ENCODE measurements at regions not wholly inside any gene's neighbourhood (a gene's known extent, or its start where the extent isn't known, plus 50 kb on each side); places are given as distances from the start of the nearest gene placed in this dataset.
"Not testable (repeated sequence)": the region's sequence is repeated elsewhere in the genome, so short reads cannot be mapped to it uniquely, and the experiment has no call there.

- CTCF ChIA-PET, result no interaction called here
Observed at GRCh38 chr6:51045548-51045947, 226.9 kb downstream of the TFAP2B start.

DNA sequence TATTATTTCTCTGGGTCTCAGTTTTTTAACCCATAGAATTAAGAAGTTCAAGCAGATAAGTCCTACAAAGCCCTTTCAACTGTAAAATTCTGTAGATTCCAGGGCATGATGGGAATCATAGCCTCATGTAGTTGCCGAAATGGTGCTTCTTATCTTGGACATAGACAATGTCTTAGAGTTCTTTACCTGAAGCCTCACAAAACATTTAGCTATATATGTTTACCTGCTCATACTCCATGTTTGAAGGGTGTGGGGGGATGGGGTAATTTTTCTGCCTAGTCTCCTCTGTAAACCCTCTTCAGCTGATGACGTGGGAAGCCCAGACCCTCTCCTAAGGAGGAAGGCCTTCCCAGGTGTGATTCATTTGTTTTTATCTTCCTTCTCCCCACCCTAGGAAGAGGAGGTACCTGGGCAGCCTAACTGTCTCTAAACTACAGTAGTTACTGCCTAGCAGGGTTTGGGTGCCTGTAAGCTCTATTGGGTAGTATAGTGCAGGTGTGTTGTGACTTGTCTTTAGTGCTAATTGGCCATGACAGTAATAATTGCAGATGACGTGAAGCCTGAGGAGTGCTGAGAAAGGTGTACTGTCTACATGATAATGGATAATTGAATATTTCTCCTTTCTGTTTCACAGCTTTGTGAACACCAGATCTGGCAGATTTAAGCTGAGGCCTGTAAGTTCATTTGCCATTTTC lies 230.8 kb downstream of the TFAP2B start:
- no peak overlapping the region for H3K4me3 ChIP-seq (ENCODE audit: low read length)
- H3K27me3 ChIP-seq (ENCODE audit: control insufficient read depth in 1 of 2, insufficient read depth in 2 of 2, low read length in 2 of 2), result no peaks in the 10 kb centered on the region
- ATAC-seq (ENCODE audit: poor library complexity), result no peak
- TF ChIP-seq, protein P1, sequence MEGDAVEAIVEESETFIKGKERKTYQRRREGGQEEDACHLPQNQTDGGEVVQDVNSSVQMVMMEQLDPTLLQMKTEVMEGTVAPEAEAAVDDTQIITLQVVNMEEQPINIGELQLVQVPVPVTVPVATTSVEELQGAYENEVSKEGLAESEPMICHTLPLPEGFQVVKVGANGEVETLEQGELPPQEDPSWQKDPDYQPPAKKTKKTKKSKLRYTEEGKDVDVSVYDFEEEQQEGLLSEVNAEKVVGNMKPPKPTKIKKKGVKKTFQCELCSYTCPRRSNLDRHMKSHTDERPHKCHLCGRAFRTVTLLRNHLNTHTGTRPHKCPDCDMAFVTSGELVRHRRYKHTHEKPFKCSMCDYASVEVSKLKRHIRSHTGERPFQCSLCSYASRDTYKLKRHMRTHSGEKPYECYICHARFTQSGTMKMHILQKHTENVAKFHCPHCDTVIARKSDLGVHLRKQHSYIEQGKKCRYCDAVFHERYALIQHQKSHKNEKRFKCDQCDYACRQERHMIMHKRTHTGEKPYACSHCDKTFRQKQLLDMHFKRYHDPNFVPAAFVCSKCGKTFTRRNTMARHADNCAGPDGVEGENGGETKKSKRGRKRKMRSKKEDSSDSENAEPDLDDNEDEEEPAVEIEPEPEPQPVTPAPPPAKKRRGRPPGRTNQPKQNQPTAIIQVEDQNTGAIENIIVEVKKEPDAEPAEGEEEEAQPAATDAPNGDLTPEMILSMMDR (IDR thresholded peaks at IDR 0.05), result no peak
- no peaks in the 10 kb centered on the region for H3K36me3 ChIP-seq (ENCODE audit: insufficient read depth, low read length)
- no peaks in the 10 kb centered on the region for H3K27me3 Mint-ChIP-seq
- no peaks in the 10 kb centered on the region for H3K4me1 Mint-ChIP-seq (ENCODE audit: low read depth)
- ChIA-PET CTCF (no interaction called here), POLR2A (no interaction called here)
- no peaks in the 10 kb centered on the region for H3K9me3 Mint-ChIP-seq
- no peaks in the 10 kb centered on the region for H3K4me1 ChIP-seq (ENCODE audit: insufficient read depth, low read length)
- H3K9me3 ChIP-seq (ENCODE audit: control insufficient read depth in 1 of 2, insufficient read depth in 1 of 2, low read length in 2 of 2), result no peaks in the 10 kb centered on the region
- no peak for DNase-seq
- H3K4me3 Mint-ChIP-seq, result no peak overlapping the region
- no peaks in the 10 kb centered on the region for H3K36me3 Mint-ChIP-seq (ENCODE audit: low read depth)
- no peak overlapping the region for H3K27ac Mint-ChIP-seq
- H3K27ac ChIP-seq (ENCODE audit: low read depth in 1 of 2, low read length in 2 of 2), result no peak overlapping the region
- intact Hi-C loops (cut with DNase I, micrococcal nuclease), result no loop called here

More at GRCh38 chr6:51045548-51045947, 226.9 kb downstream of the TFAP2B start:
- Histone ChIP-seq H3K27ac (ENCODE audit: low read depth in 1 of 2, low read length in 2 of 2) (no peak overlapping the region), H3K36me3 (ENCODE audit: insufficient read depth, low read length) (no peaks in the 10 kb centered on the region), H3K4me1 (ENCODE audit: insufficient read depth, low read length) (no peaks in the 10 kb centered on the region), H3K4me3 (ENCODE audit: low read length) (no peak overlapping the region), H3K27me3 (ENCODE audit: control insufficient read depth in 1 of 2, insufficient read depth in 2 of 2, low read length in 2 of 2) (no peaks in the 10 kb centered on the region), H3K9me3 (ENCODE audit: control insufficient read depth in 1 of 2, insufficient read depth in 1 of 2, low read length in 2 of 2) (no peaks in the 10 kb centered on the region)
- Mint-ChIP-seq H3K27me3 (no peaks in the 10 kb centered on the region), H3K9me3 (no peaks in the 10 kb centered on the region), H3K27ac (no peak overlapping the region), H3K4me3 (no peak overlapping the region), H3K36me3 (ENCODE audit: low read depth) (no peaks in the 10 kb centered on the region), H3K4me1 (ENCODE audit: low read depth) (no peaks in the 10 kb centered on the region)
- no peak for DNase-seq
- TF ChIP-seq, protein P1 (IDR thresholded peaks at IDR 0.05), result no peak
- no peak for ATAC-seq (ENCODE audit: poor library complexity)
- intact Hi-C loops (cut with DNase I, micrococcal nuclease), result no loop called here
- POLR2A ChIA-PET, result no interaction called here

DNA sequence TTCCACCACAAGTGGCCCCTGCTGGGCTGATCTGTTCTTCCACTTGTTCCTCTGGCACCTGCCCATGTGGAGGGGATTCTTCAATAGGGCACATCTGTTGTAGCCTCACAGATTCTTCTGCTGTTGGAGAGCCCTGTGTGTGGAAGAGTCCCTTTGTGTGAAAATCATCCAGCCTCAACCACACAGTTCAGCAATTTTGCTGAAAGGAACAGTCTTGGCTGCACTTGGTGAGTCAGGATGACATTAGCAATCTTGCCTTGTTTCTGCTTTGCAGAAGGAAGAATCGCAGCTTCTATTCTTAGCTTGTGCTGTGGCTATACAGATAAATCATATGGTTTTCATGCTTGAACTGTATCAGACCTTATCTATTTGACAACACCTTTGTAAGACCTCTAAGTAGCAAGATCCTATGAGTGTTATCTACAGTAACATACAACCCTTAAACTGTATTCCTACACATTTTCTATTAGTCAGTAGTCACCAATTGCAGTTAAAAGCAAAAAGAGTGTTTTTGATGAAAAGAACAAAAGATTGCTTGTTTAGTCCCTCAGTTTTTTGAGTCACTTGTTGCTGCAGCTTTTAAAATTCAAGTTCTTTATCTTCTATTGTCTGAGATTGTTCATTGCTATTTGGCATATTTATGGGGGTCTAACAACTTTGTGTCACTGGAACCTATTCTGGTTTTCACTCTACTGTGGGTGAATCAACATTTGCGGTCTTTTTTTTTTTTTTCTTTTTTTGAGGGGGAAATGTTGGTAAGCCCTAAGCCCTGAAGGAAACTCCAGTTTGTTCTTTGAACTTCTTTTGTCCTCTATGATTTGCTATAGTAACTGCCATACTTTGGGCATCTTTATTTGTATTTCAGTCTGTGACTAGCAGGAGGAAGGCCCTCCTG lies 231.6 kb downstream of the TFAP2B start:
- Mint-ChIP-seq H3K9me3 (no peaks in the 10 kb centered on the region), H3K27me3 (no peaks in the 10 kb centered on the region), H3K4me3 (no peak overlapping the region), H3K36me3 (ENCODE audit: low read depth) (no peaks in the 10 kb centered on the region), H3K4me1 (ENCODE audit: low read depth) (no peaks in the 10 kb centered on the region), H3K27ac (no peak overlapping the region)
- POLR2A ChIA-PET, result no interaction called here
- H3K4me3 ChIP-seq (ENCODE audit: low read length), result no peak overlapping the region
- no peaks in the 10 kb centered on the region for H3K4me1 ChIP-seq (ENCODE audit: insufficient read depth, low read length)
- DNase-seq (no peak), ATAC-seq (ENCODE audit: poor library complexity) (no peak)
- H3K27ac ChIP-seq (ENCODE audit: low read depth in 1 of 2, low read length in 2 of 2), result no peak overlapping the region
- no peaks in the 10 kb centered on the region for H3K36me3 ChIP-seq (ENCODE audit: insufficient read depth, low read length)
- CTCF ChIA-PET, result no interaction called here
- H3K27me3 ChIP-seq (ENCODE audit: control insufficient read depth in 1 of 2, insufficient read depth in 2 of 2, low read length in 2 of 2), result no peaks in the 10 kb centered on the region
- H3K9me3 ChIP-seq (ENCODE audit: control insufficient read depth in 1 of 2, insufficient read depth in 1 of 2, low read length in 2 of 2), result no peaks in the 10 kb centered on the region
- intact Hi-C loops (cut with DNase I, micrococcal nuclease), result no loop called here
- TF ChIP-seq, protein P1 (IDR thresholded peaks at IDR 0.05), result no peak

- POLR2A ChIA-PET; H3K9me3 ChIP-seq (ENCODE audit: control insufficient read depth in 1 of 2, insufficient read depth in 1 of 2, low read length in 2 of 2); DNase-seq; H3K27me3 ChIP-seq (ENCODE audit: control insufficient read depth in 1 of 2, insufficient read depth in 2 of 2, low read length in 2 of 2); ATAC-seq (ENCODE audit: poor library complexity); H3K36me3 ChIP-seq (ENCODE audit: insufficient read depth, low read length); H3K36me3 Mint-ChIP-seq (ENCODE audit: low read depth); H3K9me3 Mint-ChIP-seq; intact Hi-C loops (cut with DNase I, micrococcal nuclease); H3K27ac Mint-ChIP-seq; H3K4me1 ChIP-seq (ENCODE audit: insufficient read depth, low read length); H3K4me1 Mint-ChIP-seq (ENCODE audit: low read depth); H3K27ac ChIP-seq (ENCODE audit: low read depth in 1 of 2, low read length in 2 of 2); CTCF ChIA-PET; H3K4me3 Mint-ChIP-seq; H3K27me3 Mint-ChIP-seq; H3K4me3 ChIP-seq (ENCODE audit: low read length): not testable (repeated sequence)
Observed at GRCh38 chr6:51052716-51053115, 234.0 kb downstream of the TFAP2B start.

GRCh38 chr6:51055316-51055715 lies 236.6 kb downstream of the TFAP2B start:
- H3K36me3 ChIP-seq (ENCODE audit: insufficient read depth, low read length); H3K4me1 ChIP-seq (ENCODE audit: insufficient read depth, low read length); H3K36me3 Mint-ChIP-seq (ENCODE audit: low read depth); H3K9me3 ChIP-seq (ENCODE audit: control insufficient read depth in 1 of 2, insufficient read depth in 1 of 2, low read length in 2 of 2); H3K9me3 Mint-ChIP-seq; H3K27me3 ChIP-seq (ENCODE audit: control insufficient read depth in 1 of 2, insufficient read depth in 2 of 2, low read length in 2 of 2); H3K27ac Mint-ChIP-seq; H3K27me3 Mint-ChIP-seq; H3K4me3 Mint-ChIP-seq; intact Hi-C loops (cut with DNase I, micrococcal nuclease); ATAC-seq (ENCODE audit: poor library complexity); DNase-seq; POLR2A ChIA-PET; H3K4me1 Mint-ChIP-seq (ENCODE audit: low read depth); CTCF ChIA-PET; H3K4me3 ChIP-seq (ENCODE audit: low read length); H3K27ac ChIP-seq (ENCODE audit: low read depth in 1 of 2, low read length in 2 of 2): not testable (repeated sequence)

All from CD4-positive, alpha-beta T cell (primary cell).